ENCODE measurements at regions not wholly inside any gene's neighbourhood (a gene's known extent, or its start where the extent isn't known, plus 50 kb on each side); places are given as distances from the start of the nearest gene placed in this dataset.

DNA sequence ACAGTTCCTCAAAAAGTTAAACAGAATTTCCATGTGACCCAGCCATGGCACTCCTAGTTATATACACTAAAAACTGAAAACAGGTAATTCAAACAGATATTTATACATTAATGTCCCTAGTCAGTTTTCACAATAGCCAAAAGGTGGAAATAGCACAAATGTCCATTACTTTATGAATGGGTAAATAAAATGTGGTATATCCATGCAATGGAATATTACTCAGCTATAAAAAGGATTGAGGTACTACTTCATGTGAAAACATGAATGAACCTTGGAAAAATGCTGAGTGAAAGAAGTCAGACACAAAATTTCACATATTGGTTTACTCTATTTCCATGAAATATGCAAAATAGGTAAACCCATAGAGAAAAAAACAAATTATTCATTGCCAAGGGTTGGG, 351.8 kb upstream of the AMOT start:
- TF ChIP-seq FOSL1 (tag; conservative IDR thresholded peaks at IDR 0.05), result no peak
- no peak for TF ChIP-seq ATF7 (IDR thresholded peaks at IDR 0.05)
- no peak for TF ChIP-seq ATF1 (CRISPR knock-in tag; IDR thresholded peaks at IDR 0.05)
- TF ChIP-seq ATF1 (tag; IDR thresholded peaks at IDR 0.05), result no peak
- TF ChIP-seq POLR2A (conservative IDR thresholded peaks at IDR 0.05), result no peak
- TF ChIP-seq, protein P1, sequence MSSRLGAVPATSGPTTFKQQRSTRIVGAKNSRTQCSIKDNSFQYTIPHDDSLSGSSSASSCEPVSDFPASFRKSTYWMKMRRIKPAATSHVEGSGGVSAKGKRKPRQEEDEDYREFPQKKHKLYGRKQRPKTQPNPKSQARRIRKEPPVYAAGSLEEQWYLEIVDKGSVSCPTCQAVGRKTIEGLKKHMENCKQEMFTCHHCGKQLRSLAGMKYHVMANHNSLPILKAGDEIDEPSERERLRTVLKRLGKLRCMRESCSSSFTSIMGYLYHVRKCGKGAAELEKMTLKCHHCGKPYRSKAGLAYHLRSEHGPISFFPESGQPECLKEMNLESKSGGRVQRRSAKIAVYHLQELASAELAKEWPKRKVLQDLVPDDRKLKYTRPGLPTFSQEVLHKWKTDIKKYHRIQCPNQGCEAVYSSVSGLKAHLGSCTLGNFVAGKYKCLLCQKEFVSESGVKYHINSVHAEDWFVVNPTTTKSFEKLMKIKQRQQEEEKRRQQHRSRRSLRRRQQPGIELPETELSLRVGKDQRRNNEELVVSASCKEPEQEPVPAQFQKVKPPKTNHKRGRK (tag; IDR thresholded peaks at IDR 0.05), result no peak
- TF ChIP-seq, protein P2, sequence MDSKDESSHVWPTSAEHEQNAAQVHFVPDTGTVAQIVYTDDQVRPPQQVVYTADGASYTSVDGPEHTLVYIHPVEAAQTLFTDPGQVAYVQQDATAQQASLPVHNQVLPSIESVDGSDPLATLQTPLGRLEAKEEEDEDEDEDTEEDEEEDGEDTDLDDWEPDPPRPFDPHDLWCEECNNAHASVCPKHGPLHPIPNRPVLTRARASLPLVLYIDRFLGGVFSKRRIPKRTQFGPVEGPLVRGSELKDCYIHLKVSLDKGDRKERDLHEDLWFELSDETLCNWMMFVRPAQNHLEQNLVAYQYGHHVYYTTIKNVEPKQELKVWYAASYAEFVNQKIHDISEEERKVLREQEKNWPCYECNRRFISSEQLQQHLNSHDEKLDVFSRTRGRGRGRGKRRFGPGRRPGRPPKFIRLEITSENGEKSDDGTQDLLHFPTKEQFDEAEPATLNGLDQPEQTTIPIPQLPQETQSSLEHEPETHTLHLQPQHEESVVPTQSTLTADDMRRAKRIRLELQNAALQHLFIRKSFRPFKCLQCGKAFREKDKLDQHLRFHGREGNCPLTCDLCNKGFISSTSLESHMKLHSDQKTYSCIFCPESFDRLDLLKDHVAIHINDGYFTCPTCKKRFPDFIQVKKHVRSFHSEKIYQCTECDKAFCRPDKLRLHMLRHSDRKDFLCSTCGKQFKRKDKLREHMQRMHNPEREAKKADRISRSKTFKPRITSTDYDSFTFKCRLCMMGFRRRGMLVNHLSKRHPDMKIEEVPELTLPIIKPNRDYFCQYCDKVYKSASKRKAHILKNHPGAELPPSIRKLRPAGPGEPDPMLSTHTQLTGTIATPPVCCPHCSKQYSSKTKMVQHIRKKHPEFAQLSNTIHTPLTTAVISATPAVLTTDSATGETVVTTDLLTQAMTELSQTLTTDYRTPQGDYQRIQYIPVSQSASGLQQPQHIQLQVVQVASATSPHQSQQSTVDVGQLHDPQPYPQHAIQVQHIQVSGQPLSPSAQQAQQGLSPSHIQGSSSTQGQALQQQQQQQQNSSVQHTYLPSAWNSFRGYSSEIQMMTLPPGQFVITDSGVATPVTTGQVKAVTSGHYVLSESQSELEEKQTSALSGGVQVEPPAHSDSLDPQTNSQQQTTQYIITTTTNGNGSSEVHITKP (IDR thresholded peaks at IDR 0.05; ENCODE audit: partially characterized antibody), result no peak
- no peak for TF ChIP-seq KHSRP (IDR thresholded peaks at IDR 0.05)
- no peak for TF ChIP-seq TARDBP (IDR thresholded peaks at IDR 0.05)
- TF ChIP-seq, protein P3, sequence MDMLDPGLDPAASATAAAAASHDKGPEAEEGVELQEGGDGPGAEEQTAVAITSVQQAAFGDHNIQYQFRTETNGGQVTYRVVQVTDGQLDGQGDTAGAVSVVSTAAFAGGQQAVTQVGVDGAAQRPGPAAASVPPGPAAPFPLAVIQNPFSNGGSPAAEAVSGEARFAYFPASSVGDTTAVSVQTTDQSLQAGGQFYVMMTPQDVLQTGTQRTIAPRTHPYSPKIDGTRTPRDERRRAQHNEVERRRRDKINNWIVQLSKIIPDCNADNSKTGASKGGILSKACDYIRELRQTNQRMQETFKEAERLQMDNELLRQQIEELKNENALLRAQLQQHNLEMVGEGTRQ (CRISPR knock-in tag; IDR thresholded peaks at IDR 0.05), result no peak
- TF ChIP-seq, protein P4, sequence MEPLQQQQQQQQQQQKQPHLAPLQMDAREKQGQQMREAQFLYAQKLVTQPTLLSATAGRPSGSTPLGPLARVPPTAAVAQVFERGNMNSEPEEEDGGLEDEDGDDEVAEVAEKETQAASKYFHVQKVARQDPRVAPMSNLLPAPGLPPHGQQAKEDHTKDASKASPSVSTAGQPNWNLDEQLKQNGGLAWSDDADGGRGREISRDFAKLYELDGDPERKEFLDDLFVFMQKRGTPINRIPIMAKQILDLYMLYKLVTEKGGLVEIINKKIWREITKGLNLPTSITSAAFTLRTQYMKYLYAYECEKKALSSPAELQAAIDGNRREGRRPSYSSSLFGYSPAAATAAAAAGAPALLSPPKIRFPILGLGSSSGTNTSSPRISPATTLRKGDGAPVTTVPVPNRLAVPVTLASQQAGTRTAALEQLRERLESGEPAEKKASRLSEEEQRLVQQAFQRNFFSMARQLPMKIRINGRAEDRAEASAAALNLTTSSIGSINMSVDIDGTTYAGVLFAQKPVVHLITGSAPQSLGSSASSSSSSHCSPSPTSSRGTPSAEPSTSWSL (CRISPR knock-in tag; IDR thresholded peaks at IDR 0.05; ENCODE audit: borderline replicate concordance), result no peak
- TF ChIP-seq SAP30 (IDR thresholded peaks at IDR 0.05; ENCODE audit: borderline replicate concordance, insufficient read depth, low read depth, low read length, poor library complexity, severe bottlenecking), result no peak
- TF ChIP-seq, protein P5, sequence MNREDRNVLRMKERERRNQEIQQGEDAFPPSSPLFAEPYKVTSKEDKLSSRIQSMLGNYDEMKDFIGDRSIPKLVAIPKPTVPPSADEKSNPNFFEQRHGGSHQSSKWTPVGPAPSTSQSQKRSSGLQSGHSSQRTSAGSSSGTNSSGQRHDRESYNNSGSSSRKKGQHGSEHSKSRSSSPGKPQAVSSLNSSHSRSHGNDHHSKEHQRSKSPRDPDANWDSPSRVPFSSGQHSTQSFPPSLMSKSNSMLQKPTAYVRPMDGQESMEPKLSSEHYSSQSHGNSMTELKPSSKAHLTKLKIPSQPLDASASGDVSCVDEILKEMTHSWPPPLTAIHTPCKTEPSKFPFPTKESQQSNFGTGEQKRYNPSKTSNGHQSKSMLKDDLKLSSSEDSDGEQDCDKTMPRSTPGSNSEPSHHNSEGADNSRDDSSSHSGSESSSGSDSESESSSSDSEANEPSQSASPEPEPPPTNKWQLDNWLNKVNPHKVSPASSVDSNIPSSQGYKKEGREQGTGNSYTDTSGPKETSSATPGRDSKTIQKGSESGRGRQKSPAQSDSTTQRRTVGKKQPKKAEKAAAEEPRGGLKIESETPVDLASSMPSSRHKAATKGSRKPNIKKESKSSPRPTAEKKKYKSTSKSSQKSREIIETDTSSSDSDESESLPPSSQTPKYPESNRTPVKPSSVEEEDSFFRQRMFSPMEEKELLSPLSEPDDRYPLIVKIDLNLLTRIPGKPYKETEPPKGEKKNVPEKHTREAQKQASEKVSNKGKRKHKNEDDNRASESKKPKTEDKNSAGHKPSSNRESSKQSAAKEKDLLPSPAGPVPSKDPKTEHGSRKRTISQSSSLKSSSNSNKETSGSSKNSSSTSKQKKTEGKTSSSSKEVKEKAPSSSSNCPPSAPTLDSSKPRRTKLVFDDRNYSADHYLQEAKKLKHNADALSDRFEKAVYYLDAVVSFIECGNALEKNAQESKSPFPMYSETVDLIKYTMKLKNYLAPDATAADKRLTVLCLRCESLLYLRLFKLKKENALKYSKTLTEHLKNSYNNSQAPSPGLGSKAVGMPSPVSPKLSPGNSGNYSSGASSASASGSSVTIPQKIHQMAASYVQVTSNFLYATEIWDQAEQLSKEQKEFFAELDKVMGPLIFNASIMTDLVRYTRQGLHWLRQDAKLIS (CRISPR knock-in tag; IDR thresholded peaks at IDR 0.05), result no peak

Data from K562 (cell line).